ENCODE measurements at regions not wholly inside any gene's neighbourhood (a gene's known extent, or its start where the extent isn't known, plus 50 kb on each side); places are given as distances from the start of the nearest gene placed in this dataset.
"Not testable (repeated sequence)": the region's sequence is repeated elsewhere in the genome, so short reads cannot be mapped to it uniquely, and the experiment has no call there.

GRCh38 chr9:42239445-42240260 is 56.2 kb downstream of the SPATA31A6 start:
- not testable (repeated sequence) for H3K36me3 ChIP-seq (ENCODE audit: insufficient read depth); H3K4me1 ChIP-seq (ENCODE audit: insufficient read depth); H3K27ac ChIP-seq (ENCODE audit: low read depth); H3K4me3 ChIP-seq; H3K4me3 Mint-ChIP-seq; ATAC-seq; H3F3A ChIP-seq (replicated peaks; ENCODE audit: low read depth); H3K79me2 ChIP-seq (replicated peaks; ENCODE audit: insufficient read depth); DNase-seq (ENCODE audit: low spot score); H4K20me1 ChIP-seq (replicated peaks; ENCODE audit: insufficient read depth); H3K27me3 Mint-ChIP-seq (ENCODE audit: insufficient read depth, low read depth, poor library complexity); H3K27ac Mint-ChIP-seq; H2AFZ ChIP-seq; H3K4me2 ChIP-seq; H3K27me3 ChIP-seq (ENCODE audit: insufficient read depth); H3K36me3 Mint-ChIP-seq (ENCODE audit: low read depth); H3K9me2 ChIP-seq (ENCODE audit: insufficient read depth); H3K4me1 Mint-ChIP-seq
- H3K9me3 Mint-ChIP-seq = peaks cover 11% of the 10 kb centered on the region; the same call in 1 of the 3 replicates

GRCh38 chr9:42240261-42240579 is 56.8 kb downstream of the SPATA31A6 start:
- H2AFZ ChIP-seq; H4K20me1 ChIP-seq (replicated peaks; ENCODE audit: insufficient read depth); H3K27ac Mint-ChIP-seq; H3K79me2 ChIP-seq (replicated peaks; ENCODE audit: insufficient read depth); H3K4me2 ChIP-seq; H3K27me3 Mint-ChIP-seq (ENCODE audit: insufficient read depth, low read depth, poor library complexity); H3K4me1 ChIP-seq (ENCODE audit: insufficient read depth); H3K36me3 Mint-ChIP-seq (ENCODE audit: low read depth); H3K4me3 ChIP-seq; H3K27ac ChIP-seq (ENCODE audit: low read depth); DNase-seq (ENCODE audit: low spot score); H3K9me2 ChIP-seq (ENCODE audit: insufficient read depth); H3K9me3 Mint-ChIP-seq; H3F3A ChIP-seq (replicated peaks; ENCODE audit: low read depth); ATAC-seq; H3K4me3 Mint-ChIP-seq; H3K27me3 ChIP-seq (ENCODE audit: insufficient read depth); H3K36me3 ChIP-seq (ENCODE audit: insufficient read depth); H3K4me1 Mint-ChIP-seq: not testable (repeated sequence)

- not testable (repeated sequence) for H3K27ac ChIP-seq (ENCODE audit: low read depth); H3K9me2 ChIP-seq (ENCODE audit: insufficient read depth); H3K4me1 ChIP-seq (ENCODE audit: insufficient read depth); H3K4me1 Mint-ChIP-seq; H3K4me2 ChIP-seq; H2AFZ ChIP-seq; H3K79me2 ChIP-seq (replicated peaks; ENCODE audit: insufficient read depth); H3K27me3 ChIP-seq (ENCODE audit: insufficient read depth); H3F3A ChIP-seq (replicated peaks; ENCODE audit: low read depth); H3K27me3 Mint-ChIP-seq (ENCODE audit: insufficient read depth, low read depth, poor library complexity); H3K36me3 Mint-ChIP-seq (ENCODE audit: low read depth); H3K4me3 Mint-ChIP-seq; DNase-seq (ENCODE audit: low spot score); H3K4me3 ChIP-seq; ATAC-seq; H3K27ac Mint-ChIP-seq; H3K36me3 ChIP-seq (ENCODE audit: insufficient read depth); H3K9me3 Mint-ChIP-seq; H4K20me1 ChIP-seq (replicated peaks; ENCODE audit: insufficient read depth)
Observed at GRCh38 chr9:42243211-42243610, 59.8 kb downstream of the SPATA31A6 start.

DNA sequence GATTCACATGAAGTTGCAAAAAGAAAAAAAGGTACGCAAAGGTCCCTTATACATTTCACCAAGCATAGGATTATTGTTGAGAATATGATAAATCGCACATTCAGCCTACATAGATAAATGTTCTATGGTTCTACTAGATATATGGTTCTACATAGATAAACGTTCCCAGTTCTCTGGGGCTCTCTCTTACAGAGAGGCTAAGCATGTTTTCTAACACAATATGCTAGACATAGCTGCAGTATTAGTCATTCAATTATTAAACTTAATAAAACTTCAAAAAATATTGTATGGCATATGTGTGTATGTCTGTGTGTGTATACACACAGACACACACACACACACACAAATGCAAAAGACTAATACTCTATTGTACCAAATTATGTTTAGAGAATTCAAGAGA is 60.4 kb downstream of the SPATA31A6 start:
- not testable (repeated sequence) for H3K27me3 ChIP-seq (ENCODE audit: insufficient read depth); H3K27me3 Mint-ChIP-seq (ENCODE audit: insufficient read depth, low read depth, poor library complexity); DNase-seq (ENCODE audit: low spot score); H3K4me3 ChIP-seq; H2AFZ ChIP-seq; H3K79me2 ChIP-seq (replicated peaks; ENCODE audit: insufficient read depth); H3K4me3 Mint-ChIP-seq; H3K9me2 ChIP-seq (ENCODE audit: insufficient read depth); H3K36me3 Mint-ChIP-seq (ENCODE audit: low read depth); H3F3A ChIP-seq (replicated peaks; ENCODE audit: low read depth); H3K4me1 ChIP-seq (ENCODE audit: insufficient read depth); H3K27ac Mint-ChIP-seq; ATAC-seq; H3K9me3 Mint-ChIP-seq; H3K27ac ChIP-seq (ENCODE audit: low read depth); H4K20me1 ChIP-seq (replicated peaks; ENCODE audit: insufficient read depth); H3K4me1 Mint-ChIP-seq; H3K36me3 ChIP-seq (ENCODE audit: insufficient read depth); H3K4me2 ChIP-seq

DNA sequence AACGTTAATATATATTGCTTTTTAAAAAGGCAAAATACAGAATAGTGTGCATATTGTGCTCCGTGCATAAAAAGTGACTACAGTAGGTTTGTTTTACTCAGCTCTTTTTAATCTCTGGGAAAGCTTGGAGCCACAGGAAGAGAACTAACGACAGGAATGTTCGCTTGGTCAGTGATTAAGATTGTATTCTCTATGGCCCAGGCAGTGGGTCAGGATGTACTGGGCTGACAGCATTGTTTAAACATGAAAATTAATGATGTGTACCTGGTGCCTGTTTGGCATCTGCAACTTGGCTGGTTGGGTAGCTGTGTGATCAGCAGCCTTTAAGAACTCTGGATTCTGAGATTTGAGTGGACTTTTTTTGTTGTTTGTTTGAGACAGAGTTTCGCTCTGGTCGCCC is 85.3 kb downstream of the SPATA31A6 start:
- H3F3A ChIP-seq (replicated peaks; ENCODE audit: low read depth); H3K4me3 ChIP-seq; H3K79me2 ChIP-seq (replicated peaks; ENCODE audit: insufficient read depth); H3K4me2 ChIP-seq; H3K4me1 Mint-ChIP-seq; H3K4me1 ChIP-seq (ENCODE audit: insufficient read depth); H3K9me2 ChIP-seq (ENCODE audit: insufficient read depth); H4K20me1 ChIP-seq (replicated peaks; ENCODE audit: insufficient read depth); H3K27me3 ChIP-seq (ENCODE audit: insufficient read depth); H3K27me3 Mint-ChIP-seq (ENCODE audit: insufficient read depth, low read depth, poor library complexity); H3K27ac Mint-ChIP-seq; ATAC-seq; H3K4me3 Mint-ChIP-seq; H3K36me3 ChIP-seq (ENCODE audit: insufficient read depth); H3K27ac ChIP-seq (ENCODE audit: low read depth); H3K36me3 Mint-ChIP-seq (ENCODE audit: low read depth); DNase-seq (ENCODE audit: low spot score): not testable (repeated sequence)
- H2AFZ ChIP-seq = peak overlapping the region; percentile 63; the same call in 1 of the 2 replicates
- peaks cover 19% of the 10 kb centered on the region for H3K9me3 Mint-ChIP-seq

DNA sequence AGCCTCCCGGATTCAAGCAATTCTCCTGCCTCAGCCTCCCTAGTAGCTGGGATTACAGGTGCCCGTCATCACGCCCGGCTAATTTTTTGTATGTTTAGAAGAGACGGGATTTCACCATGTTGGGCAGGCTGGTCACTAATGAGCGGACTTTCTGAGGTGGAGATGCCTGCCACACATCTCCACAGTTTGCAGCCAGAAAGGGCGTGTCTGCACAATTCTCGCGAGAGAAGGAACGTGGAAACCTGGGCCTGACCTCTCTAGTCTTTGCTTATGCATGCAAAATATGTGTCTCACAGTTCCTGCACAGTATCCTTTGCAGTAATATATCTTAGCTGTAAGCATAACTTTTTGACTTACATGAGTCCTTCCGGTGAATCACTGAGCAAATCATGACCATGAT is 85.7 kb downstream of the SPATA31A6 start:
- not testable (repeated sequence) for H3K36me3 Mint-ChIP-seq (ENCODE audit: low read depth); H3K36me3 ChIP-seq (ENCODE audit: insufficient read depth); H4K20me1 ChIP-seq (replicated peaks; ENCODE audit: insufficient read depth); DNase-seq (ENCODE audit: low spot score); H3K4me1 ChIP-seq (ENCODE audit: insufficient read depth); H3K4me3 Mint-ChIP-seq; ATAC-seq; H3F3A ChIP-seq (replicated peaks; ENCODE audit: low read depth); H3K27ac ChIP-seq (ENCODE audit: low read depth); H3K9me2 ChIP-seq (ENCODE audit: insufficient read depth); H3K4me2 ChIP-seq; H3K27me3 Mint-ChIP-seq (ENCODE audit: insufficient read depth, low read depth, poor library complexity); H3K4me1 Mint-ChIP-seq; H3K79me2 ChIP-seq (replicated peaks; ENCODE audit: insufficient read depth); H3K27me3 ChIP-seq (ENCODE audit: insufficient read depth); H3K4me3 ChIP-seq; H3K27ac Mint-ChIP-seq
- H3K9me3 Mint-ChIP-seq = peaks cover 14% of the 10 kb centered on the region
- peak overlapping the region; percentile 63; the same call in 1 of the 2 replicates for H2AFZ ChIP-seq

DNA sequence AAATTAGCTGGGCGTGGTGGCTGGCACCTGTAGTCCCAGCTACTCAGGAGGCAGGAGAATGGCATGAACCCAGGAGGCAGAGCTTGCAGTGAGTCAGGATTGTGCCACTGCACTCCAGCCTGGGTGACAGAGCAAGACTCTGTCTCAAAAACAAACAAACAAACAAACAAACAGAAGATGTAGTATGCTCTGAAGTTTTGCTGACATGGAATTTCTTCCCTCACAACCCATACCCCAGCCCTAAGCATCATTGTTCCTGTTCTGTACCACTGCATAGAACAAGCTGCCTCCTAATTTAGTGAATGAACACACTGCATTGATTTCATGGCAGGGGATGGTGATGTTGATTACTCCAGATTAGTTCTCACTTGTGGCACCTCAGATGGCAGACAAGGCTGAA is 89.7 kb downstream of the SPATA31A6 start:
- not testable (repeated sequence) for H3K27me3 ChIP-seq (ENCODE audit: insufficient read depth); H3K4me2 ChIP-seq; H3K9me2 ChIP-seq (ENCODE audit: insufficient read depth); H3K4me3 Mint-ChIP-seq; H3K4me3 ChIP-seq; DNase-seq (ENCODE audit: low spot score); H3K36me3 ChIP-seq (ENCODE audit: insufficient read depth); H3K36me3 Mint-ChIP-seq (ENCODE audit: low read depth); H3F3A ChIP-seq (replicated peaks; ENCODE audit: low read depth); H2AFZ ChIP-seq; H3K27me3 Mint-ChIP-seq (ENCODE audit: insufficient read depth, low read depth, poor library complexity); H4K20me1 ChIP-seq (replicated peaks; ENCODE audit: insufficient read depth); ATAC-seq; H3K4me1 Mint-ChIP-seq; H3K27ac Mint-ChIP-seq; H3K4me1 ChIP-seq (ENCODE audit: insufficient read depth); H3K79me2 ChIP-seq (replicated peaks; ENCODE audit: insufficient read depth); H3K27ac ChIP-seq (ENCODE audit: low read depth)
- peaks cover 12% of the 10 kb centered on the region for H3K9me3 Mint-ChIP-seq

All from GM23338 (cell line).